GM18858 (cell line): ENCODE measurements at regions not wholly inside any gene's neighbourhood (a gene's known extent, or its start where the extent isn't known, plus 50 kb on each side); places are given as distances from the start of the nearest gene placed in this dataset.
"Not testable (repeated sequence)": the region's sequence is repeated elsewhere in the genome, so short reads cannot be mapped to it uniquely, and the experiment has no call there.

ENCODE experiments used
- ATAC-seq: cut with Tn5 transposase; IDR thresholded peaks from one replicate; pipeline ENCODE4 v1.9.1; 2021; ENCODE audit not compliant: unreplicated experiment

- ATAC-seq: no peak
Observed at GRCh38 chr17:63019138-63019873, 53.3 kb downstream of the TANC2 start.

- ATAC-seq: no peak
Observed at GRCh38 chr17:63022567-63022966, 56.5 kb downstream of the TANC2 start.

GRCh38 chr17:63023049-63023448, 57.0 kb downstream of the TANC2 start:
- ATAC-seq: no peak

GRCh38 chr17:63024201-63024600, 58.2 kb downstream of the TANC2 start:
- no peak for ATAC-seq

- ATAC-seq: no peak
Observed at GRCh38 chr17:63024716-63025115, 58.7 kb downstream of the TANC2 start.

GRCh38 chr17:63025637-63026036, 59.6 kb downstream of the TANC2 start:
- not testable (repeated sequence) for ATAC-seq

GRCh38 chr17:63029541-63029940, 63.5 kb downstream of the TANC2 start:
- no peak for ATAC-seq

GRCh38 chr17:63032142-63032541, 66.1 kb downstream of the TANC2 start:
- ATAC-seq: no peak

GRCh38 chr17:63033142-63033541, 67.1 kb downstream of the TANC2 start:
- ATAC-seq: no peak

GRCh38 chr17:63035271-63035670, 69.2 kb downstream of the TANC2 start:
- no peak for ATAC-seq

GRCh38 chr17:63035695-63036094, 69.7 kb downstream of the TANC2 start:
- ATAC-seq: no peak

- ATAC-seq: no peak
Observed at GRCh38 chr17:63039342-63039741, 73.3 kb downstream of the TANC2 start.

- ATAC-seq: no peak
Observed at GRCh38 chr17:63039899-63040602, 74.0 kb downstream of the TANC2 start.

- ATAC-seq: no peak
Observed at GRCh38 chr17:63040816-63041215, 74.8 kb downstream of the TANC2 start.

GRCh38 chr17:63041251-63041650, 75.2 kb downstream of the TANC2 start:
- no peak for ATAC-seq

GRCh38 chr17:63041722-63042121, 75.7 kb downstream of the TANC2 start:
- ATAC-seq: no peak

GRCh38 chr17:63042256-63042812, 76.3 kb downstream of the TANC2 start:
- ATAC-seq: no peak

GRCh38 chr17:63057560-63057959, 91.5 kb downstream of the TANC2 start:
- ATAC-seq: not testable (repeated sequence)

- ATAC-seq: no peak
Observed at GRCh38 chr17:63066158-63066813, 100.3 kb downstream of the TANC2 start.

- ATAC-seq: no peak
Observed at GRCh38 chr17:63069245-63069644, 103.2 kb downstream of the TANC2 start.

- no peak for ATAC-seq
Observed at GRCh38 chr17:63070031-63070430, 104.0 kb downstream of the TANC2 start.

- no peak for ATAC-seq
Observed at GRCh38 chr17:63071797-63072196, 105.8 kb downstream of the TANC2 start.
